HG02623 (cell line): ENCODE measurements at regions not wholly inside any gene's neighbourhood (a gene's known extent, or its start where the extent isn't known, plus 50 kb on each side); places are given as distances from the start of the nearest gene placed in this dataset.

Experiments used
- ATAC-seq: cut with Tn5 transposase; IDR thresholded peaks from one replicate; pipeline ENCODE4 v1.9.1; 2021; ENCODE audit warnings: moderate library complexity; ENCODE audit not compliant: unreplicated experiment

DNA sequence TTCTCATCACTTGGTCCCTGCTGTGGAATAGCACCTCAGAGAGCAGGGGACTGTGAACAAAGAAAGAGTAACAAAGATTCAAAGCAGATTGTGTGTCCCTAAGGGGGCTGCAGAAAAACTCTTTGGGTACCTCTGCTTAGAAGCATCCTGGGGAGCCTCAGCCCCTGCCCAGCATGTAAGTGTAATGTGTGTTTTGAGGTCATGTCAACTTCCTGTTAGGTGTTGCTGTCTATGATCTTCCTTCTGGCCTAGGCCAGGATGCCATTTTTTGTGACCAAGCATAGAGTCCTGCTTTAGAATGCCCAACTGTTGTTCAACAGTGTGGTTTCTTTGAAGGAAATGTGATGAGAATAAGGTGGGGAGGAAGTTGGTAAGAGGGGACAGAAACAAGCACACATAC lies 77.1 kb upstream of the BCL6 start:
- no peak for ATAC-seq

- no peak for ATAC-seq
These were observed 78.5 kb upstream of the BCL6 start for GRCh38 chr3:187823746-187824145.

DNA sequence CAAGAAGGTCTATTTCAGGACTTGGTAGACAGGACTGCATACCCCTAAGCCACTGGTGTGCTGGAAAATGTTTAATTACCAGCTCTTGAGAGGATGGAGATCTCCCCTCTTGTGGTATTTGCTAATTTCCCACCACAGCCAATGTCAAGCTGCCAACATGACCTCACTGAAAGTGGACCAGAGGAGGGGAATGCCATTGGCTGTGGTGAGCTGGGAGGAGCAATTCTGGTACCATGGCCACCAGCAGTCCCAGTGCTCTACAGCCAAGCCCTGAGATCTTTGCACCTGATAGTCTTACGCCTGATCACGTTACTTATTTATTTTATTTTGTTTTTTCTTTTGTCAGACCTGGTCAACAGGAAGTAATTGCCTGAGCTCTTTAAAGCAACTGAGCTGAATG lies 82.5 kb upstream of the BCL6 start:
- ATAC-seq = no peak

- ATAC-seq = peak; percentile 64
These were observed 83.5 kb upstream of the BCL6 start for GRCh38 chr3:187828579-187829452.

DNA sequence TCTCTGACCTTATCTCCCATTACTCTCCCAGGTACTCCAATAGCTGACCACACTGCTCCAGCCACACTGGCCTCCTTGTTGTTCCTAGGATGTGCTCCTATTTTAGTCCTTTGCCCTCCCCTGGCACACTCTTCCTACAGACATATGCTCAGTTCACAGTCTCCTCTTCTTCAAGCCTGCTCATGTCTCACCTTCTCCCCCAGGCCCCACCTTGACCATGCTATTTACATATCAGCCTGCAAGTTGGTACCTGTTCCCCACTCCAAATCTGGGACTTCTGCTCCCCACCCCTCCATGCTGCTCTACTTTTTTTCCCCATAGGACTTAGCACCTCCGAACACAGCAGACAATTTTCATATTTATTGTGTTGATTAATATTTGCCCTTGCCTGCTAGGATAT lies 84.9 kb upstream of the BCL6 start:
- ATAC-seq = no peak

DNA sequence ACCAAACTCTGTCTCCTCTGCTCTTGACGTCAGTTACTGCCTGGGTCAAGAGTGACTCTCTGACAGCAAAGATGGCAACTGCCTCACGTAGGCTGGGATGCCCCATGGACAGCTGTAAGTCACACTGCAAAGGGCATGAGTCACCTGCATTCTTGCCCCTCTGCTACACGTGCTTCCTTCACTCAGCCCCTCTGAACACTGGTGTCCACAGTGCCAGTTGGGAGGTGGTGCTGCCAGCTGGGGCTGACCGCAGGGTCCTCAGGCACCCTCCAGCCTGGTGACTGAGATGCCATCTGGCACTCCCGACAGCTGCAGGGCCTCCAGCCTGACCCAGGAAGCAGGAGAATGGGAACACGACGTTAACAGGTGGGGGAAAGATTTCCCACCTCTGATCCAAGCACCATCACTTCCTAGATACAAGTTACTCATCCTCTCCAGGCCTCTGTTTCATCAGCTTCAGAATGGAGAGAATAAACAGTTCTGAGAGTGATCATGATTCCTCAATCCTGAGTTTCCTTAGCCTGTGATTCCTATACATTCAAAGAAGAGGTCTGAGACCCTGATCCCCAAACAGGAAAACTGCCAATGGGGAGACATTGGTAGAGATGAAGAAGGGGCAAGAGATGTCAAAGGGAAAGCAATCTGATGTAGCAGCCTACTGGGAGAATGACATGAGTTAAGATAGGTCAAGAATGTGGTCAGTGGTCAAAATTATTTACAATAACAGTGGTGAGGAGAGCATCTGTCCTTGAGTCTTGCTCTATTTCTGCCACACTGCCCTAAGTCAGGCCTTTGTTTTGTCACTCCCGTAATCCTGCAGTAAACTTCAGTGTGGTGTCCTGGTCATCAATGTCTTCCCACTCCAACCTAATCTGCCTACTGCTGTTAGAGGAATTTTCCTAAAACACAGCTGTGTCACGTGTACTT lies 86.1 kb upstream of the BCL6 start:
- no peak for ATAC-seq

DNA sequence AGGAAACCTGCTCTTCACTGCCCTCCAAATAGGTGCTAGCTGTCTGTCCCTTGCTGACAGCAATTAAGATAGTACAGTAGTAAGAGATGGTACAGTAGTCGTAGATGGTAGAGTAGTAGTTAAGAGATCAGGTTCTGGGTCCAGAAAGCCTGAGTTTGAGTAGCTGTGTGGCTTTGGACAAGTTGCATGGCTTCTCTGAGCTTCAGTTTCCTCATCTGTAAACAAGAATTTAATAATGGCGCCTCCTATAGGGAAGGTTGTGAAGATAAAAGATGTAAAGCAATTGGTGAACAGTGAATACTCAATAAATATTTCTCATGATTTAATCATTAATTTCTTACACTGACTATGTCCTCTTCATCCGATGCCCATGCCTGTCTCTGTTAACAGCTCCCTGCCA lies 86.9 kb upstream of the BCL6 start:
- ATAC-seq = no peak

DNA sequence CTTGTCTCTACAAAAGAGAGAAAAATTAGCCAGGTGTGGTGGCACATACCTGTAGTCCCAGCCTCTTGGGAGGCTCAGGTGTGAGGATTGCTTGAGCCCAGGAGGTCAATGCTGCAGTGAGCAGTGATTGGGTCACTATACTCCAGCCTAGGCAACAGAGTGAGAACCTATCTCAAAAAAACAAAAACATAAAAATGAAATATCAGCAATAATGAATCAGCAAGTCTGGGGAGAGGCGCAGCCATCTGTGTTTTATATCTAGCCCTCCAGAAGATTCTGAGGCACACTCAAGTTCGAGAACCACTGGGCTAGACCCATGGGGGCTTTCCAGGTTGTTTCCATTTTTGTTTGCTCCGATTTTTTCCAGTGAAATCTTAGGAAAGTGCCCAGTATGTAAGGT lies 88.1 kb upstream of the BCL6 start:
- ATAC-seq = no peak

GRCh38 chr3:187833799-187834578 lies 88.7 kb upstream of the BCL6 start:
- ATAC-seq = no peak

DNA sequence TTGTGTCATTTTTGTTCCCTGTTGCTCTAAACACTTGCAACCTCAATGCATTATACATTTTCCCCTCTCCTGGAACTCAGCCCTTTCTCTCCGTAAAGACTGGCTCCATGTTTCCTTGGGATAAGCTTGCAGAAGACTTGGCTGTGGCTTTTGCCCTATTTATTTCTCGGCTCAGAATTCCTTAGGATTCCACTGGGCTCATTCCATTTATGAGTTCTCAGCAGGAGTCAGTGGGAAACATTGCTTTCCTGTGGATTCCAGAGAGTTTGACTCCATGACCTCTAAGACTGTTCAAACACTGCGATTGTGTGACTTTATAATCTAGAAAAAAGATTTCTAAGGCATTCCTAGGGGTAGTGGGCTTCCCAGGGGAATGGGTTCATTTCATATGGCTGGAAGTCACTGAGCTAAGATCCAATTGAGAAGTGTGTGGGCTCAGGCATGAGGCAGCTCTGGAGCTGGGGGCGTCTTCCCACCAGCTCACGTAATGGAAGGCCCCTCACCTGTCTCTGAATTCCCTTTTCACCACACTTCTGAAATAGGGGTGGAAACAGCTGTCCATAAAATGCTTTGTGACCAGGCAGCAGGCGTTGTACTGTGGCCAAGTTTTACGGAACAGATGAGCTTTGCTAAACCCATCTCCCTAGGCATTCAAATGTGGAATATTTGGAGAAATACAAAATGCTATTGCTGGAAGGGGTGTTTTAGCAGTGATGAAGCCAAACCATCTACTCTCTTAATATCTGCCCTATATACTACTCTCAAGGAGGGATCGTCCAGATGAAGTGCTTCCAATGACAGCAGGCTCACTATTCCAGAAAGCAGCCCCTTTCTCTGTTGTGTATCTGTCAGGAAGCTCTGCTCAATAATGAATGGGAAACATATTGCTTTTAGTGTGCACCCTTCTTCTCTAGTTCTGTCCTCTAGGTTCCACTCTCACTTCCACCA lies 91.8 kb upstream of the BCL6 start:
- no peak for ATAC-seq

GRCh38 chr3:187838016-187838540 lies 92.8 kb upstream of the BCL6 start:
- ATAC-seq = no peak

- no peak for ATAC-seq
These were observed 94.2 kb upstream of the BCL6 start for GRCh38 chr3:187839422-187839821.

DNA sequence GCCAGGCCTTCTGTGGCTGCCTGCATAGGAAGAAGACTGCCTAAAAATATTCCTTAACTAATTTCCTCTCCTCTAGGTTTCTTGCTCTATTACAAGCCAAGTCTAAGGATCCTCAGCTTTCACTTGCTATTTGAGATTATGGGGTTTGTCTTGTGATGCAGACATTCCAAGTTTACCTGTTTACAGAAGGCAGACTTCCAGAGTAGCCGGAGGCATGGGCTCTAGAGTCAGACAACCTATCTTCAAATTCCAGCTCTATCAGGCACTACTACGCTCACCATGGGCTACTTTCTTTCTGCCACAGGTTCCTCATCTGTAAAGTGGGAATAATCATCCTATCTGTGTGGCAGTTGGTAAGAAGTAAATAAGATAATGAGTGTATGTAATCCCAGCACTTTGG lies 95.6 kb upstream of the BCL6 start:
- ATAC-seq = no peak

DNA sequence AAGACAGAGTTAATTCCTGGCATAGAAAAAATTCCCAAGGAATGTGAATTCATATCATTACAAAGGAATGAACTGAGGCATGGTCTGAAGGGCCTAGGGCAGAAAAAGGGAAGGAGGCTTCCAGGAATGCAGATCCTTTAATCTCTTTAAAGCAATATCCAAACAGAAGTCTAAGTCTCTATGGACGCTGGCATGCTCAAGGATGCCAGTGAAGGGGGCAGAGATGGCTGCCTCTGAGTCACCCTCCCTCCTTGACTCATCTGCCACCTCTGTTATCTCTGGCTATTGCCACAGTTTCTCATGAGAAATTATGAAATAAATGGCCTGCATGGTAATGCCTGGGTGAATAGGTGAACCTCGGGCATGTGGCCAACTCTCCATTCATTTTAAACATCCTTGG lies 96.3 kb upstream of the BCL6 start:
- ATAC-seq = no peak

- ATAC-seq = no peak
These were observed 98.4 kb upstream of the BCL6 start for GRCh38 chr3:187843654-187844053.

DNA sequence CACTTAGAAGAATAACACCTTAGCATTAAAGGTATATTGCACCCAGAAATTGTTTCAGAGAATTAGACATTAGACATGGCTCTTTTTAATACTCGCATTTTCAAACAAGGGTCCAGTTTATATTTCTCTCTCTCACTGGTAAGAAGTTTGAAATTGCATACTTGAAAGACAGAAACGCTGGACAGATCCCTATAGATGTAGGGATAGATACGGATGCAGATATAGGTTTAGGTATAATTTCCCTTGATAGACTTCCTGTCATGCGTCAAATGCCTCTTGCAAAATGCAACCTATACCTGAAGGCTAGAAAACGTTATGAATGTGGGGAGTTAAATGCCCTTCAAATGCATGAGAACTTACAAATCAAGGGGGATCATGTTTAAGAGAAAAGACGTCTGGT lies 99.4 kb upstream of the BCL6 start:
- ATAC-seq = no peak

GRCh38 chr3:187845826-187846225 lies 100.6 kb upstream of the BCL6 start:
- ATAC-seq = no peak

DNA sequence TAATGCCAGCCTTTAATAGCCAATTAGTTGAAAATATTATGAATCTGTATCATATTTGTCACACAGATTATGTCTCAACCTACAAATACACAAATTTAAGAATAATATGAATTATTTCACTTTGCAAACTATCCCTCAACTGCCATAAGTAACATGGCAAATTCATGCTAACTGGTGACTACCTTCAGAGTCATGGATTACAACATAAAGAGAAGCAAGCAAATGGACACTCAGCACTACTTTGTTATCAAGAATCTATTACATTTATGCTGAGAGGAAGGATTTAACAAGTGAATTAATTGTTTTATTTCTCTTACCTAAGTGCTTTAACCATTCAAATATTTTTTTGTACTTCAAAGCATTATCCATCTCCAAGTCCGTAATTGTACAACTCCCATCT lies 103.1 kb upstream of the BCL6 start:
- no peak for ATAC-seq

- ATAC-seq = no peak
These were observed 103.9 kb upstream of the BCL6 start for GRCh38 chr3:187849016-187849654.
